ENCODE measurements at regions not wholly inside any gene's neighbourhood (a gene's known extent, or its start where the extent isn't known, plus 50 kb on each side); places are given as distances from the start of the nearest gene placed in this dataset.
"Not testable (repeated sequence)": the region's sequence is repeated elsewhere in the genome, so short reads cannot be mapped to it uniquely, and the experiment has no call there.

- DNase-seq (ENCODE audit: low read depth in 2 of 2): not testable (repeated sequence)
Measured at GRCh38 chr14:86731427-86731826, 1201.5 kb downstream of the FLRT2 start.

GRCh38 chr14:86723254-86723624 lies 1193.3 kb downstream of the FLRT2 start:
- no peak for DNase-seq (ENCODE audit: low read depth in 2 of 2)

GRCh38 chr14:86722612-86723253 lies 1192.8 kb downstream of the FLRT2 start:
- DNase-seq (ENCODE audit: low read depth in 2 of 2): no peak

- DNase-seq (ENCODE audit: low read depth in 2 of 2): no peak
Measured at GRCh38 chr14:86714575-86714974, 1184.6 kb downstream of the FLRT2 start.

- no peak for DNase-seq (ENCODE audit: low read depth in 2 of 2)
Measured at GRCh38 chr14:86714153-86714552, 1184.2 kb downstream of the FLRT2 start.

GRCh38 chr14:86712727-86713126 lies 1182.8 kb downstream of the FLRT2 start:
- no peak for DNase-seq (ENCODE audit: low read depth in 2 of 2)

- DNase-seq (ENCODE audit: low read depth in 2 of 2): no peak
Measured at GRCh38 chr14:86712176-86712575, 1182.2 kb downstream of the FLRT2 start.

- no peak for DNase-seq (ENCODE audit: low read depth in 2 of 2)
Measured at GRCh38 chr14:86708846-86709339, 1178.9 kb downstream of the FLRT2 start.

GRCh38 chr14:86707071-86707470 lies 1177.1 kb downstream of the FLRT2 start:
- no peak for DNase-seq (ENCODE audit: low read depth in 2 of 2)

- no peak for DNase-seq (ENCODE audit: low read depth in 2 of 2)
Measured at GRCh38 chr14:86683561-86683960, 1153.6 kb downstream of the FLRT2 start.

- no peak for DNase-seq (ENCODE audit: low read depth in 2 of 2)
Measured at GRCh38 chr14:86675059-86675458, 1145.1 kb downstream of the FLRT2 start.

GRCh38 chr14:86673523-86673969 lies 1143.6 kb downstream of the FLRT2 start:
- DNase-seq (ENCODE audit: low read depth in 2 of 2): no peak

GRCh38 chr14:86672080-86672479 lies 1142.1 kb downstream of the FLRT2 start:
- no peak for DNase-seq (ENCODE audit: low read depth in 2 of 2)

GRCh38 chr14:86665975-86666374 lies 1136.0 kb downstream of the FLRT2 start:
- no peak for DNase-seq (ENCODE audit: low read depth in 2 of 2)

GRCh38 chr14:86662334-86662733 lies 1132.4 kb downstream of the FLRT2 start:
- DNase-seq (ENCODE audit: low read depth in 2 of 2): no peak

GRCh38 chr14:86654558-86655184 lies 1124.7 kb downstream of the FLRT2 start:
- peak; percentile 5 to 9 for DNase-seq (ENCODE audit: low read depth in 2 of 2)

GRCh38 chr14:86652526-86652925 lies 1122.6 kb downstream of the FLRT2 start:
- DNase-seq (ENCODE audit: low read depth in 2 of 2): no peak

GRCh38 chr14:86646696-86647690 lies 1117.0 kb downstream of the FLRT2 start:
- no peak for DNase-seq (ENCODE audit: low read depth in 2 of 2)

- DNase-seq (ENCODE audit: low read depth in 2 of 2): no peak
Measured at GRCh38 chr14:86646125-86646524, 1116.2 kb downstream of the FLRT2 start.

- DNase-seq (ENCODE audit: low read depth in 2 of 2): no peak
Measured at GRCh38 chr14:86641310-86641709, 1111.4 kb downstream of the FLRT2 start.

GRCh38 chr14:86640288-86640687 lies 1110.3 kb downstream of the FLRT2 start:
- no peak for DNase-seq (ENCODE audit: low read depth in 2 of 2)

- DNase-seq (ENCODE audit: low read depth in 2 of 2): no peak
Measured at GRCh38 chr14:86639666-86640065, 1109.7 kb downstream of the FLRT2 start.
